ENCODE measurements at regions not wholly inside any gene's neighbourhood (a gene's known extent, or its start where the extent isn't known, plus 50 kb on each side); places are given as distances from the start of the nearest gene placed in this dataset.
A peak's percentile ranks its signal among the peaks of the same experiment; 100 is the strongest.

DNA sequence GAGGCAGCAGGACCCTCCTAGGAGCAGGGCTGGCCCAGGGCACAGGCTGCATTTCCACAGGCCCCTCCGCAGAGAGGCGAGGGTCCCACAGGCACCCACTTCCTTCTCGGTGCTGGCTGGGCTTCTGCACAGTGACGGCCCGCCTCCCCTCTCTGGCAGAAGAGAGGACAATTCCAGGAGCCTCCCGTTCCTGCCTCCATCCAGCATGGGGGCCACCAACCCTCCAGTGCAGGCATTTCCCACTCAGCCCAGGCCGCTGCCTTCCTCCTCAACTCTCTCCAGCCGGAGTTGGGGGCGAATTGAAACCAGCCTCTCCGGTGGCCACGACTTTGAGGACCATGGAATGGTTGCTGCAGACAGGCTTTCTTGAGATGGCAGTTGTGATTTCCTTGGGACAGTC is 125.0 kb upstream of the PPP2R2D start:
- intact Hi-C loops (cut with DNase I): no loop called here
- DNase-seq (ENCODE audit: missing footprints) (no peak), ATAC-seq (no peak)

DNA sequence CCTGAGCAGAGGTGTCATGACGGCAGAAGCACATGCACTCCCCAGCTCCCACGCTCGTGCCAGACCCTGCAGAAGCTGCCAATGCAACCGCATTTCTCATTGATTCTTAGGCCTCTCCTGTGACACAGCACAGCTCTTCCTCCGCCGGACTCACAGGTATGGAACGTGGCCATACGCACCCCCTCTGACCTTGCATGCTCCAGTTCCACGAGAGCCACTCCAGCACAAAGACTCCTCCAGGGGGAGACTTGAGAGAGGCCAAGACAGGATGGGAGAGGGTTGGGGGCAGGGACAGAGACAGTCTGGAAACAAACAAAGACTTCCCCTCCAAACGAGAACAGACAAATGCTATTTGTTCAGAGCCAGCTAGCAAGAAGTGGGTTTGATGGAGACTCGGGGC is 124.3 kb upstream of the PPP2R2D start:
- ATAC-seq: no peak
- intact Hi-C loops (cut with DNase I): no loop called here
- DNase-seq (ENCODE audit: missing footprints): no peak

DNA sequence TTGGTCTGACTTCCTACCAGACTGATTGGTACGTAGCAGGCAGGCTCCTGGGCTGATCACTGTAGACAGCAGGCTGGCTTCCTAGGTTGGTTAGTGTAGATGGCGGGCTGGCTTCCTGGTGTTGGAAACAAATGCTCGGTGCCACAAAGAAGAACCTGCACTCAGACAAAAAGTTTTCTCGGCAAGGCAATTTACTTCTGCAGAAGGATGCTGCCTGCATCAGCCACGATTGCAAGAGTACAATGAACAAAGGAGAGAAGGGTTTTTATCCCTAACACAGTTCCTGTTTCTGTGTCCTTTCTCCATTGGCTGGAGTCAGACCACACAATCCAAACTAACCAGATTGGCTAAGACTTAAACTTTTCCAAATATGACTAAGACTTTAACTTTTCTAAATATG is 123.6 kb upstream of the PPP2R2D start:
- intact Hi-C loops (cut with DNase I): no loop called here
- no peak for DNase-seq (ENCODE audit: missing footprints)
- no peak for ATAC-seq

DNA sequence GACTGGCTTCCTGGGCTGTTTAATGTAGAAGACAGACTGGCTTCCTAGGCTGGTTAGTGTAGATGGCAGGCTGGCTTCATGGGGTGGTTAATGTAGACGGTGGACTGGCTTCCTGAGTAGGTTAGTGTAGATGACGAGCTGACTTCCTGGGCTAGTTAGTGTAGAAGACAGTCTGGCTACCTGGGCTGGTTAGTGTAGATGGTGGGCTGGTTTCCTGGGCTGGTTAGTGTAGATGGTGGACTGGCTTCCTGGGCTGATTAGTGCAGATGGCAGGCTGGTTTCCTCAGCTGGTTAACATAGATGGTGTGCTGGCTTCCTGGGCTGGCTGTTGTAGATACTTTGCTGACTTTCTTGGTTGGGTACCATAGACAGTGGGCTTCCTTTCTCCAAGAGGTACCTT is 122.9 kb upstream of the PPP2R2D start:
- ATAC-seq: no peak
- DNase-seq (ENCODE audit: missing footprints): no peak
- intact Hi-C loops (cut with DNase I): no loop called here

DNA sequence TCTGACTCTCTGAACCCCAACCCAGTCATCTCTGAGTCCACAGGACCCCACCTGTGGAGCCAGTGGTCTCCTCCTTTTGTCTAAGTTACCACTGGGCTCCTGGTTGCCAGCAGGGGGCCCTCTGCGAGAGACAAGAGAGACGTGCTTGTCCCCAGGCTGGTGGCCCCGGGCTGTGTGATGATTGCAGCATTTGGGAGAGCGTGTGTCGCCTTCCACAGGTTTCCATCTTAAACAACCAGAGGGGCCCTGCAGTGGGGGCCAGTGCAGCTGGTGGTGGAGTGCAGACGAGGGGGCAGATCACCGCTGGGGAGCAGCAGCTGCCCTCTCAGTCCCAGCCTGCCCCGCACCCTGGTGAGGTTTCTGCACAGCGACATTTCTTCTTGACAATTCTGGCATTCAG is 122.4 kb upstream of the PPP2R2D start:
- ATAC-seq (no peak), DNase-seq (ENCODE audit: missing footprints) (no peak)
- intact Hi-C loops (cut with DNase I): no loop called here

DNA sequence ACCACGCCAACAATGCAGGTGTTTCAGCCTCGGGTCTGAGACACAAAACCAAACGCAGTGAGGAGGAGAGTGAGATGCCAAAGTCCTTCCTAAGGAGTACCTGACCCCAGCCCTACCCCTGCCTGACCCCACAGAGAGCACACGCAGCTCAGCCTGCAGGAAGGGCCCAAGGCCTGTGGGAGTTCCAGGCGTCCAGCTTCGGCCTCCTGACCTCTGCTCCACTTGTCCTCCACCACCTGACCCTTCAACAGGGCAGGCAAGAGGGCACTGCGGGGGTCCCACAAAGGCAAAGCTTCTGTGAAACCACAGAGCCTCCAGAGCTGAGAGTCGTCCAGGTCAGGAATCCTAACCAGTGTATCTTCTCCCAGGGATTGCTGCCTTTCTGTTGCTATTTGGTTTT is 122.0 kb upstream of the PPP2R2D start:
- DNase-seq (ENCODE audit: missing footprints) (no peak), ATAC-seq (no peak)
- intact Hi-C loops (cut with DNase I): no loop called here

DNA sequence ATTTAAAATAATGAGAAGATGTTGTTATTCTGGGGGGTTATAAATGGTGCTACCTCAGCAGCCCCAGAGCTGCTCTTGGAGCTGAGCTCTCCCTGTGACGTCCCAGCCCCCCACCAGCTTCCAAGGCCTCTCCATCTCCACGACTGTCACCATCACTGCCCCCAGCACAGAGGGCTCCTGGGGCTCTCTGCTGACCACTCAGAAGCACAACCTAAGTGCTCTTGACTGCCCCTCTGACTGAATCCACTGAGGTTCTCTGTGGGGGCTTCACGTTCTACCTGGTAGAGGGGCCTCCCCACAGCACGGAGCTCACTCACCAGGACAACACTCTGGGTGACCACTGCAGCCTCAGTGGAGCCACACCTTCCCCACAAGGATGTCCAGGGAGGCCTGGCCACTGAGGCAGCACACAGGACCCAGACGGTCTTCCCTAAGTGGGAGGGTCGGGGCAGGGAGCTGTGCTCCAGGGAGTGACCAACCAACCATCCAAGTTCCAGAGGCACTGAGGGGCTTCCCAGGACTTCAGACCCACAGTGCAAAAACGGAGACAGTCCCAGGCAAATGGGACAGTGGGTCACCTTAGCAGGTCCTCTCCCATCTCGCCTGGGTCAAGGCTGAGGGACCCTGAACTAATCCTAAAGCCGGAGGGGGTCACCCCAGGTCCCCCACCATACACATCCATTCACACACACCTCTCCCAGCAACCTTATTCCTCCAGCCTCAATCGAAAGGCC is 121.0 kb upstream of the PPP2R2D start:
- DNase-seq (ENCODE audit: missing footprints): no peak
- intact Hi-C loops (cut with DNase I): no loop called here
- ATAC-seq: no peak

DNA sequence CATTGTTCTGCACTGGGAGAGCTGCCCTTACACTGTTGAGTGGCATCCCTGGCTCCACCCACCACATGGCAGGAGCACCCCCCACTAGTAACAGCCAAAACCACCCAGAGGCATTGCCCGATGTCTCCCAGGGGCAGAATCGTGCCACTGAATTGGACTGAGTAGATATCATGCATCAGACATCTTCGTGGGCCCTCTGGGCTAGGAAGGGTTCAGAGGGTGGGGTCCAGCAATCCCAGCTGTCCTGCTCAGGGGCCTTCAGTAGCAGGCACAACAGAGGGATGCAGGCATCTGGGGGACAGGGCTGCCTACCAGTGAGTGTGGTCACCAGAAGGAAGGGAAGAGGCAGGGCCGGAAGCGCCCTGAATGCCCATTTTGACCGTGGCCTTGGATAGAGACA is 119.7 kb upstream of the PPP2R2D start:
- intact Hi-C loops (cut with DNase I): no loop called here
- DNase-seq (ENCODE audit: missing footprints) (no peak), ATAC-seq (no peak)

DNA sequence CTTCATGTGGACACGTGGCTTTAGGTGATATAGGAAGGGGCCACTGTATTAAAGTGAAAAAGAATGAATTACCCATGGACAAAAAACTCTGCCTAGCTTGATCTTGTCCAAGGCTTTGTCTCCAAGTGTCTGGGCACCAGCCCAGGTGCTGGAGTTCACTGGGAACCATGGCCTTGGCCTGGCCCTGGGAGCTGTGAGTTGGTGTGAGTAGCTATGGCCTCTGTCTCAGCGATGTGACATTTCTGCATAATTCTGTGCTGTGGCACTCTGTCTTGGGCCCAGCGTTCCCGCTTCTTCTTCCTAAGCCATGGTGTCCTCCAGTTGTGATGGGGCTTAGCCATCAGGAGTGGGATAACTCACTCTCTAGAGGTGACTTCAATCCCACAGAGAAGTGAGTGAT is 119.0 kb upstream of the PPP2R2D start:
- intact Hi-C loops (cut with DNase I): no loop called here
- DNase-seq (ENCODE audit: missing footprints) (no peak), ATAC-seq (no peak)

DNA sequence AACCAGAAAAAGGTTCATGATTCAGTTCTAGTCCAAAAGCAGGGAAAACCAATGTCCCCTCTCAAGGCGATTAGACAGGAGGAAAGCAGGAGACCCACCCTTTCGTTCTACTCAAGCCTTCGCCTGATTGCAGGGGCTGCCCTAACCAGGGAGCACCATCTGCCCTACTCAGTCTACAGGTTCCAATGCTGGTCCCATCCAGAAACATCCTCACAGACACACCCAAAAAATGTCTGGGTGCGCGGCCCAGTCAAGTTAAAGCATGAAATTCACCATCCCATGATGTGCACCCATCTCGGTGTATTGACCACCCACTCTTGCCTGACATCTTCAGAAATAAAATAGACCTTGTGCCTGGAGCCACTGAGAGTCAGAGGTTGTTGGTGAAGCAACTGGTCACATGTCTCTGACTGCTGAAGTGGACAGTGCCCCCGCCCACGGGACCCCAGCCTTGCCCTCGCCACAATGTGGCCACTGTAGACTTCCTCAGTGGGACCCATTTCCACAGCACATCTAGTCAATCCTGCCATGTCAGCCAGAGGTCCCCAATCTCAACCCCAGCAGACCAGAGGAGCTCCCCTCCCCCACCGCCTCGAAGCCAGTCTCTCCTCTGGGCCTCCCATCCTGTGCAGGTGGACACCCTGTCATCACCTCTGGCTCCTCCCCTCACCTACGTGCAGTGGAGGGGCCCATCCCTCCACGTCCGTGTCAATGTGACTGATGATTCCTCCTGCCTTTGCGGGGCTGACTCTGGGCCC is 116.3 kb upstream of the PPP2R2D start:
- intact Hi-C loops (cut with DNase I): loop anchor here (5.0 kb wide), 1 partner anchor 1592 kb away; no protein-coding TSS in a partner anchor

DNA sequence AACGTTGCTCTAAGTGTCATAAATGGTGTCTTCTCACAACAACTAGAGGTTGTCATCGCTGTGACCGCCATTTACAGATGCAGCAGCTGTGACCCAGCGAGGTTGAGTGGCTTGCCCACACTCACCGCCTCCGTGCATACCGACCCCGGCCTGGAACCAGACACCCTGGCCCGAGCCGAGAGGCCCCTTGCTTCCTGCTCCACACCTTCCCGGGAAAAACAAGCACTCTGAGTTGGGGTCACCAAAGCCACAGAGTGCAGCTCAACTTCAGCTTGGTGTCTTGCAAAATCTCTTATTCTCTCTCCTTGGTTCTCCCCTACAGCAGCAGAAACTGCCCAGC is 115.7 kb upstream of the PPP2R2D start:
- ATAC-seq: no peak
- DNase-seq (ENCODE audit: missing footprints): no peak
- intact Hi-C loops (cut with DNase I): loop anchor here (5.0 kb wide), 1 partner anchor 1593 kb away; no protein-coding TSS in a partner anchor

More for the DNA sequence above, 116.3 kb upstream of the PPP2R2D start:
- no peak for ATAC-seq
- no peak for DNase-seq (ENCODE audit: missing footprints)

DNA sequence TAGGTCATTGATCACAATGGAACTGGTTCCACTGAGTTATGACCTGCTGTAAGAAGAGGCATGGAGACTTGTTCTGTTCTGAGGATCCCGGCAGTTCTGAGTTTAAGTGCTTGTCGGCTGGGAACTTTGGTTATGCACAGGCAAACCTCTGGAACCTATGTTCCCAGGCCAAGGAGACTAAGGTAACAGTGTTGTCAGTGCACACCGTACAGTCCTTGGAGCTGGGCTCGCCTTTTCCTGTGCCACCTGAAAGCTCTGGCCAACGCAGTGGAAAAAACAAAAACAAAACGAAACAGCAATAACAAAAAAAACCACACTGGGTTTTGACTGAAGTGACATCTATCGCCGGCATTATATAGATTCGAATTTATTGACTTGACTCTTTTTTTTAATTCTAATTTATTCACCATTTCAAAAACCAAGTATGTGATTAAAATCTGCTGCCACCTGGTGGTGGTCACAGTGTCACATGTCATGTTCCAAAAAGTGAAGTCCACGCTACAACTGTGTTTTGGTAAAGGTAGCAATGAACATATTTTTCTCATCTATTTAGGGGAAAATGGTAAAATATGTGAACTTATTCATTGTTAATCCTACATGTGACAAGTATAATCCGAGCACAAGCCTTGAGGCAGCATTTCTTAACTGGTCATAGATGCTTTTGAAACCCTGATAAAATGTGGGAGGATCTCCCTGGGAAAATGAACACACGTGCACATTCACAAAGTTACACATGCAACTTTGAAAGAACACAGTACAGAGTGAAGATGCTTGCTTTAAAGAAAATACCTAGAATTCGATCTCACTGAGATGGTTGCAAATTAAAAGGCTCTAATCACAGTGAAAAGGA is 113.8 kb upstream of the PPP2R2D start:
- intact Hi-C loops (cut with DNase I): loop anchor here (5.0 kb wide), 1 partner anchor 1595 kb away; no protein-coding TSS in a partner anchor
- DNase-seq (ENCODE audit: missing footprints): no peak
- ATAC-seq: no peak

DNA sequence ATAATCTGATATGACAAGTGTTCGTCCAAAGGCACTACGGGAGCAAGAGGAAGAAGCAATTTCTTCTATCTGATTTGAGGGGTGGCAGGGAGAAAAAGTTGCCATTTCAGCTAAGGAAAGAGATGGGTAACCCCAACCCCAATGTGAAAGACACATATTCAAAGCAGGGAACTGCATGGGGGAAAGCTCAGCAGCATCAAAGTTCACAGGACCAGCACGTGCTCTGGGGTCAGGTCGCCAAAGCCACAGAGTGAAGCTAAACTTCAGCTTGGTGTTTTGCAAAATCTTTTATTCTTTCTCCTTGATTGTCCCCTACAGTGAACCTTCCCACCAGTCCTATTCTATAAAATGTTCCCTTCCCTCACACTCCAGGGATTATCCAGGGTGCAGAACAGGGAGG is 112.8 kb upstream of the PPP2R2D start:
- ATAC-seq (no peak), DNase-seq (ENCODE audit: missing footprints) (no peak)
- intact Hi-C loops (cut with DNase I): loop anchor here (5.0 kb wide), 1 partner anchor 1596 kb away; no protein-coding TSS in a partner anchor

DNA sequence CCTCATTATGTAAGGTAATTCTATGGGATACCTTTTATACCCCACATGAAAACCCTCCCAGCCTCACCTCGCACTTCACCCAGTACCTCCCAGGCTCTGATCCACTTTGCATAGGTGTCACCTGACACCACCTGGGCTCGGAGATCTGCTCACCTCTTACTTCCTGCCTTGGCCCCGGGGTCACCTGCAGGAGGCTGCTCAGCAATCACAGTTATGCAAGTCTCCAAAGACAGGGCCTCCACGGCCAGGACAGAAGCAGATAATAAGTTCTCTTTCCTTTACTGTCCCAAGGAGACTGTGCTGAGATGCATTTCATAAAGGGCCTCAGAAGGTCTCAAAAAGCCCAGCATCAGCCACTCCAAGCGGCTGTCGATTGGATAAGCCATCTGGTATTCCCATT is 112.4 kb upstream of the PPP2R2D start:
- intact Hi-C loops (cut with DNase I): loop anchor here (5.0 kb wide), 1 partner anchor 1596 kb away; no protein-coding TSS in a partner anchor
- DNase-seq (ENCODE audit: missing footprints) (no peak), ATAC-seq (no peak)

DNA sequence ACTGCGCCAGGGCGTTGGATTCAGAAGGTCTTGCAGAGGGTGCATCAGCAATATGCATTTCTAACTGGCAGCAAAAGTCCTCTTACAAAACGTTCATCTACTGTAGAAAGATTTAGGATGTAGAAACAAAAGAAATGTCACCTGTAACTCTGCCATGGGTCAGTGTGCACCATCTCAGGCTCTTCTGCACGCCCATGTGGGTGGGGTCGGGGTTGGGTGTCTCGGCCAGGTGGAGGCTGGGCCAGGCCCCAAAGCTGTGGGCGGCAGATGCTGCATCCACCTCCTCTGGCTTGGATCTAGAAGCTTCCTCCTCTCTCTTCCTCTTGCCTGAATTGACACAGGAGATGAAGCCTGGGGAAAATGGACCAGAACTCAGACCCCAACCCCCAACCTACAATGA is 111.3 kb upstream of the PPP2R2D start:
- DNase-seq (ENCODE audit: missing footprints): no peak
- intact Hi-C loops (cut with DNase I): loop anchor here (5.0 kb wide), 1 partner anchor 1597 kb away; no protein-coding TSS in a partner anchor
- ATAC-seq: no peak

DNA sequence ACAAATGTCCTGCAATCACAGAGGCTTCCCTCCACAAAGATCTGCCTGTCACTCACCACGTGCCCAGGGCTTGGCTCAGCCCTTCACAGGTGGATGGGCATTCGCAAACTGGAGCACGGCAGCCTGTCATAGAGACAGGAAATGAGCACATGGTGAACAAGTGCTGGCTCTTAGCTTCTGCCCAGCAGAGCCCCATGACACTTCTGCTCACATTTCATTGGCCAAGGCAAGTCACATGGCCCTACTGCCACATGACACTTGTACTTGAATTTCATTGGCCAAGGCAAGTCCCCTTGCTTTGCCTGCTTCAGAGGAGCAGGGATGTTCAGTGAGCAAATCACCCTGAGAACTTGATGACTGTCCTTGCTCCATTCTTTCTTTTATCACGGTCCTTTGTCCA is 110.8 kb upstream of the PPP2R2D start:
- DNase-seq (ENCODE audit: missing footprints) (no peak), ATAC-seq (no peak)
- intact Hi-C loops (cut with DNase I): no loop called here

DNA sequence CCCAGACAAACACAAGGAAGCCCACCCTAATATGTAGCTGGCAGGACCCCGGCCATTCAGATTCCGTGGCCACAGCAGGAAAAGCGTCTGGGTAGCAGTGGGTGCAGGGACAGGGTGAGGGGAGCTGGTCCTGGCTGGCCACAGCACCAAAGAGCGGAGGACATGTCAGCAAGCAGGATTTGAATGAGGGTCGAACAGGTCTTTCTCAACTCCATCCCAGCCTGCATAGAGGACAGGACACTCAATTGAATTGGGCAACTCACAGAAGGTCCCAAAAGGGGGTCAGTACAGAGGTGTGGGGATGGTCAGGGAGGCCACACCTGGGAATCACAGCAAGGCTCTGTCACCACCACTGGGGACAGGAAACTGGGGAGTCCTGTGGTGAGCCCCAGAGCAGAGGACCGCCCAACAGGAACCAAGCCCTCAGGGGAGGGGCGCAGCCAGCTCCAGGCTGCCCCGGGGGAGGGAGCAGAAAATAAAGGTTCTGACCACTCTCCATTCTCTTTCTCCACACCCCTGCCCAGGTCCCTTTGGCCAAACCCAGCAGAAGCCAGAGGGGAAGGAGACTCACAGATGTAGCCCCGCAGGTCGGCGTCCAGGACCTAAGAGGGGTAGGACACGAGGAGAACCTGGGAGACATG is 108.7 kb upstream of the PPP2R2D start:
- intact Hi-C loops (cut with DNase I): no loop called here
- DNase-seq (ENCODE audit: missing footprints) (peak; percentile 25), ATAC-seq (no peak)

DNA sequence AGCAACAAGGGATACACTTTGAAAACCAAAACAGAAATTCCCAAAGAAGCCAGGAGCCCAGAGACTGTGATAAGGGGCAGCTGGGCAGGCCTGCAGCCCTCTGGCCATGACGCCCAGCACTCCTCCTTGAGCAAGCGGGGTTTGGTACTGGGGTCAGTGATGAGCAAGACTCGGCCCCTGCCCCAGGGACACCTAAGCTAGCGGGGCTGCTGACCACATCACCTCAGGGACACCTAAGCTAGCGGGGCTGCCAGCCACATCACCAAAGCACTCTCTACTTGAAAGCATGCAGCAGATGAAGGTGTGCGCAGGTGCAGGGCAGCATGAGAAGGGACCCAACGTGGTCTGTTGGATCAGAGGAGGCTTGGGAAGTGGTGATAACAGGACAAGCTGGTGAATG is 108.0 kb upstream of the PPP2R2D start:
- intact Hi-C loops (cut with DNase I): no loop called here
- ATAC-seq: no peak

DNA sequence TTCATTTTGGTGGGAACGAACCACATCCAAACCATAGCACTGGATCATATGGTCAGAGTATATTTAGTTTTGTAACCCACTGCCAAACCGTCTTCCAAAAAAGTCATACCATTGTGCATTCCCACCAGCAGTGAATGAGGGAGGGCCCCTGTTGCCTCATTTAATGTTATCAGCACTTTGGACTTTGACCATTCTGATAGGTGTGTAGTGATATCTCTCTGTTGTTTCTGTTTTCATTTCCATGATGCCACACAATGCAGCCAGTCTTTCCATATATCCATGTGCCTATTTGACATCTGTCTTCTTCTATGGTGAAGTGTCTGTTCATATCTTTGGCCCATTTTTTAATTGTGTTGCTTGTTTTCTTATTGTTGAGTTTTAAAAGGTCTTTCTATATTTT is 105.0 kb upstream of the PPP2R2D start:
- intact Hi-C loops (cut with DNase I): no loop called here
- DNase-seq (ENCODE audit: missing footprints) (no peak), ATAC-seq (no peak)

More for the DNA sequence above, 108.0 kb upstream of the PPP2R2D start:
- peak; percentile 58 for DNase-seq (ENCODE audit: missing footprints)
